Breast epithelium (tissue), 3 donors: ENCODE measurements at regions not wholly inside any gene's neighbourhood (a gene's known extent, or its start where the extent isn't known, plus 50 kb on each side); places are given as distances from the start of the nearest gene placed in this dataset.

Source experiments
- CTCF ChIP-seq, 3 donors: fragments of 450-650 bp; IDR thresholded peaks; one replicate each; pipeline ENCODE4 v1.5.1; 2016 to 2017; ENCODE audit warnings: antibody characterized with exemption in 3 of 3, mild to moderate bottlenecking in 3 of 3, moderate library complexity in 3 of 3
- POLR2A ChIP-seq: fragments of 450-650 bp; IDR thresholded peaks from one replicate; pipeline ENCODE4 v1.6.1; 2016; ENCODE audit warnings: antibody characterized with exemption, mild to moderate bottlenecking, moderate library complexity
- POLR2AphosphoS5 ChIP-seq, 3 donors: sonication (generic); formaldehyde crosslinking; IDR thresholded peaks; one replicate each; pipeline ENCODE4 v1.6.1; 2017; ENCODE audit warnings: antibody characterized with exemption in 3 of 3

DNA sequence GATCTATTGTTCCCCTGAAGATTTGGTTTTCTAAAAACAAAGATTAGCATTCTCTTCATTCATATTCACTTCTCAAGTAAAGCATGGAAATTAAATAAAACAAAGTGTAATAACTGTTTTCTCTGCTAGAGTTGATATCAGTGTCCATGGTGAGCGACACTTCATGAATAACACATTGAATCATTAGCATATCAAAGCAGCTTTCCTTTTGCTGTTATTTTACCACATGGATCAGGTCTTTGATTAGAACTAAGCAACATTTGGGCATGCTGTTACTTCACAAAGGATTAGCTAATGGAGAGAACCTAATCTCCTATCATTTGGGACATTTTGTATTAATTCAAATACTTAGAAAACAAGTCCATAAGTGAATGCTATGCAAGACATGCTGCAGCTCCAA lies 368.8 kb upstream of the CDH19 start:
- TF ChIP-seq CTCF (IDR thresholded peaks at IDR 0.05) (no peak), POLR2AphosphoS5 (IDR thresholded peaks at IDR 0.05) (no peak), POLR2A (no peak)
